B cell (primary cell): ENCODE measurements at regions not wholly inside any gene's neighbourhood (a gene's known extent, or its start where the extent isn't known, plus 50 kb on each side); places are given as distances from the start of the nearest gene placed in this dataset.

Experiments used
- ATAC-seq: fragments of 200-7000 bp; cut with Tn5 transposase; one replicate; pipeline ENCODE4 v1.10.0; 2021; ENCODE audit warnings: low read depth, mild to moderate bottlenecking, moderate number of reproducible peaks, moderate library complexity
- CTCF ChIA-PET: fragments of 350-600 bp; sonication (Branson Sonifier 250); formaldehyde crosslinking; loops from one replicate; lab custom pipeline; 2021; ENCODE audit warnings: antibody characterized with exemption, inconsistent platforms; lab: Charles Lee
- POLR2A ChIA-PET: fragments of 350-600 bp; sonication (Branson Sonifier 250); formaldehyde crosslinking; loops from one replicate; lab custom pipeline; 2021; ENCODE audit warnings: antibody characterized with exemption; lab: Charles Lee
- DNase-seq: peaks from one replicate; pipeline ENCODE4 v3.0.0; 2013
- H2AFZ ChIP-seq: 2 replicates; pipeline ENCODE4 v1.6.1; 2012; ENCODE audit warnings: mild to moderate bottlenecking, low read depth, low read length; ENCODE audit not compliant: insufficient read depth, poor library complexity, severe bottlenecking
- H3K27ac ChIP-seq, 2 donors: 1 replicate in 1 of 2; 2 replicates in 1 of 2; pipeline ENCODE4 v1.5.1; 2012 to 2013; ENCODE audit warnings: low read length in 2 of 2, mild to moderate bottlenecking in 2 of 2, moderate library complexity in 1 of 2
- H3K27me3 ChIP-seq, 4 experiments: fragments of 200-600 bp in 1 of 4; sonication (generic) in 1 of 4; replicated peaks in 1 of 4; 1 replicate in 2 of 4; 2 replicates in 2 of 4; pipeline versions ENCODE4 v1.6.1 to v1.7.0; 2013 to 2016; ENCODE audit warnings: low read length in 3 of 4, mild to moderate bottlenecking in 2 of 4, mixed read lengths in 1 of 4, moderate library complexity in 1 of 4; ENCODE audit not compliant: insufficient read depth in 4 of 4, control insufficient read depth in 3 of 4; ENCODE audit errors: control extremely low read depth in 1 of 4
- H3K36me3 ChIP-seq, 2 experiments: replicated peaks in 1 of 2; 1 replicate in 1 of 2; 2 replicates in 1 of 2; pipeline versions ENCODE4 v1.6.1 to v1.7.1; 2013; ENCODE audit warnings: low read length in 1 of 2; ENCODE audit not compliant: insufficient read depth in 2 of 2, control insufficient read depth in 1 of 2; ENCODE audit errors: control extremely low read depth in 1 of 2, extremely low read depth in 1 of 2
- H3K4me1 ChIP-seq, 2 donors: fragments of 200-600 bp in 1 of 2; sonication (generic) in 1 of 2; 1 replicate in 1 of 2; 2 replicates in 1 of 2; pipeline versions ENCODE4 v1.5.1 to v1.6.1; 2013 to 2017; ENCODE audit warnings: low read length in 2 of 2; ENCODE audit not compliant: control insufficient read depth in 2 of 2, insufficient read depth in 2 of 2
- H3K4me2 ChIP-seq: replicated peaks from 2 replicates; pipeline ENCODE3; 2012; ENCODE audit warnings: mild to moderate bottlenecking, low read depth, low read length; ENCODE audit not compliant: poor library complexity, severe bottlenecking
- H3K4me3 ChIP-seq, 5 experiments: fragments of 200-600 bp in 1 of 5; sonication (generic) in 1 of 5; 1 replicate in 3 of 5; 2 replicates in 2 of 5; pipeline versions ENCODE4 v1.5.1 to v1.7.0; 2011 to 2016; ENCODE audit warnings: low read length in 4 of 5, mild to moderate bottlenecking in 4 of 5, low read depth in 2 of 5, control low read depth in 1 of 5, moderate library complexity in 1 of 5; ENCODE audit not compliant: insufficient read depth in 1 of 5; ENCODE audit errors: control extremely low read depth in 1 of 5, extremely low read depth in 1 of 5
- H3K79me2 ChIP-seq: fragments of 200-600 bp; sonication (generic); one replicate; pipeline ENCODE4 v1.6.0; 2016; ENCODE audit warnings: low read length; ENCODE audit not compliant: control insufficient read depth, insufficient read depth
- H3K9ac ChIP-seq: fragments of 200-600 bp; sonication (generic); 2 replicates; pipeline ENCODE4 v1.6.1; 2017; ENCODE audit warnings: mild to moderate bottlenecking, low read length, moderate library complexity
- H3K9me3 ChIP-seq, 3 donors: one replicate each; pipeline versions ENCODE4 v1.6.1 to v1.7.1; 2013; ENCODE audit warnings: low read length in 2 of 3; ENCODE audit not compliant: control insufficient read depth in 2 of 3, insufficient read depth in 1 of 3; ENCODE audit errors: control extremely low read depth in 1 of 3
- H4K20me1 ChIP-seq: 2 replicates; pipeline ENCODE4 v1.6.0; 2012; ENCODE audit warnings: mild to moderate bottlenecking, low read length; ENCODE audit not compliant: insufficient read depth, control insufficient read depth, poor library complexity, severe bottlenecking
- H3K27ac Mint-ChIP-seq: one replicate; pipeline ENCODE4 v1.8.0; 2021; ENCODE audit warnings: mixed read lengths
- H3K27me3 Mint-ChIP-seq: one replicate; pipeline ENCODE4 v1.8.0; 2021; ENCODE audit warnings: mixed read lengths
- H3K4me1 Mint-ChIP-seq: one replicate; pipeline ENCODE4 v1.8.0; 2021; ENCODE audit warnings: mixed read lengths
- H3K4me3 Mint-ChIP-seq: one replicate; pipeline ENCODE4 v1.8.0; 2021; ENCODE audit warnings: mixed read lengths
- H3K9me3 Mint-ChIP-seq: one replicate; pipeline ENCODE4 v1.8.0; 2022; ENCODE audit warnings: mixed read lengths; ENCODE audit not compliant: insufficient read depth
- EZH2 ChIP-seq: IDR thresholded peaks from 2 replicates; pipeline ENCODE4 v1.6.1; 2012; ENCODE audit warnings: borderline replicate concordance, low read depth, mild to moderate bottlenecking, moderate library complexity, low read length; ENCODE audit not compliant: insufficient read depth, poor library complexity, severe bottlenecking
- WGBS: methylation state at CpG from one replicate; pipeline ENCODE4 v1.1.5; 2013; ENCODE audit warnings: missing lambda C conversion rate; ENCODE audit not compliant: insufficient coverage; 5-methylcytosine and 5-hydroxymethylcytosine counted together
- intact Hi-C: fragments of 100-400 bp; cut with micrococcal nuclease; formaldehyde crosslinking; loops from one replicate; pipeline ENCODE4 v1.10.0; 2022
- TF ChIP-seq, protein P1 (sequence below): fragments of 200-600 bp; IDR thresholded peaks from one replicate; pipeline ENCODE4 v1.8.0; 2022; ENCODE audit warnings: antibody characterized with exemption, mild to moderate bottlenecking

- Histone ChIP-seq H3K4me3 (no peak overlapping the region), H3K4me1 (peaks cover 10 to 51% of the 10 kb centered on the region in 2 donors), H3K9ac (no peak overlapping the region), H2AFZ (no peak overlapping the region), H3K9me3 (no peaks in the 10 kb centered on the region), H4K20me1 (no peaks in the 10 kb centered on the region), H3K36me3 (no peaks in the 10 kb centered on the region), H3K27me3 (peaks cover 0 to 11% (median 1%) of the 10 kb centered on the region in 4 experiments), H3K27ac (no peak overlapping the region), H3K4me2 (no peak overlapping the region), H3K79me2 (no peaks in the 10 kb centered on the region)
- intact Hi-C loops, result no loop called here
- Mint-ChIP-seq H3K9me3 (no peaks in the 10 kb centered on the region), H3K27ac (no peak overlapping the region), H3K4me3 (no peak overlapping the region), H3K4me1 (peaks cover 41% of the 10 kb centered on the region), H3K27me3 (peaks cover 12% of the 10 kb centered on the region)
- WGBS, result 98% methylated on average over 10 of the region's 10 CpGs
- no peak for DNase-seq
- ATAC-seq, result no peak
- ChIA-PET POLR2A (no interaction called here), CTCF (no interaction called here)
- TF ChIP-seq EZH2, result no peak
- TF ChIP-seq, protein P1, sequence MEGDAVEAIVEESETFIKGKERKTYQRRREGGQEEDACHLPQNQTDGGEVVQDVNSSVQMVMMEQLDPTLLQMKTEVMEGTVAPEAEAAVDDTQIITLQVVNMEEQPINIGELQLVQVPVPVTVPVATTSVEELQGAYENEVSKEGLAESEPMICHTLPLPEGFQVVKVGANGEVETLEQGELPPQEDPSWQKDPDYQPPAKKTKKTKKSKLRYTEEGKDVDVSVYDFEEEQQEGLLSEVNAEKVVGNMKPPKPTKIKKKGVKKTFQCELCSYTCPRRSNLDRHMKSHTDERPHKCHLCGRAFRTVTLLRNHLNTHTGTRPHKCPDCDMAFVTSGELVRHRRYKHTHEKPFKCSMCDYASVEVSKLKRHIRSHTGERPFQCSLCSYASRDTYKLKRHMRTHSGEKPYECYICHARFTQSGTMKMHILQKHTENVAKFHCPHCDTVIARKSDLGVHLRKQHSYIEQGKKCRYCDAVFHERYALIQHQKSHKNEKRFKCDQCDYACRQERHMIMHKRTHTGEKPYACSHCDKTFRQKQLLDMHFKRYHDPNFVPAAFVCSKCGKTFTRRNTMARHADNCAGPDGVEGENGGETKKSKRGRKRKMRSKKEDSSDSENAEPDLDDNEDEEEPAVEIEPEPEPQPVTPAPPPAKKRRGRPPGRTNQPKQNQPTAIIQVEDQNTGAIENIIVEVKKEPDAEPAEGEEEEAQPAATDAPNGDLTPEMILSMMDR, result no peak
Observed at GRCh38 chr15:69988541-69989225, 109.0 kb downstream of the TLE3 start.

DNA sequence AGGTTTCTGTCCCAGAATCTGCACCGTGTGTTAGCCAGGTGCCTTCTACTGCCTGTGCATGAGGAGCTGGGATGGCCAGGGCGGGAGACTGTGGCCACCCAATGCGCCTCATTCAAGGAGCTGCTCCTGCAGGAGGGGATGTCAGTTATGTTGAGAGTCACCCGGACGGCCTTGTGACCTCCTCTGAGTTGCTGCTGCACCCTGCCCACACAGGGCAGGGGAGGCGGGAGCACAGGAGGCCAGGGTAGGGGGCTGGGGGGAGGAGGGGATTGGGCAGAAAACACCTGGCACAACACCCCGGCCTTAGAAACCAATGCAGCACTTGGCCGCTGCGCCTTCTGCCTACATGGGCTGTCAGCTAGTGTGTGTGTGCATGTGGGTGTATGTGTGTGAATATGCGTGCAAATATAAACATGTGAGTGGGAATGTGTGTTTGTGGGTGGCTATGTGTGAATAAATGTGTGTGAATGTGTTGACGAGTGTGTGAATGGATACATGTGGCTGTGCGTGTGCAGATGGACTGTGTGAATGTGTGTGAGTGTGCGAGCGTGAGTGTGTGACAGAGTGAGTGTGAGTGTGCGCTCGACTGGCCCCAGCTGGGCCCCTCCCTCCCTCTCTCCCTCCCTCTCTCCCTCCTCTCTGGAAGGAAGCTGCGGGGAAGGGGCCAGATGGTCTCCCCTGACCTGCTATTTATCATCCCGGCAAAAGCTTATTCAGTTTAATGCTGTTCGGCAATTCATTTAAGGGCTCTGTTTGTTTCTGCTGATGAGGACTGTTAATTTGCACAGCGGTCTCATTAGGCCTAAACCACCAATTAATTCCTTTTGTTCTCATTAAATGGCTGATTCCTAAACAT, 106.9 kb downstream of the TLE3 start:
- Mint-ChIP-seq H3K4me1 (peaks cover 60% of the 10 kb centered on the region), H3K27ac (peak overlapping the region; percentile 53), H3K4me3 (no peak overlapping the region), H3K9me3 (peaks cover 3% of the 10 kb centered on the region), H3K27me3 (peaks cover 7% of the 10 kb centered on the region)
- no peak overlapping the region for H3K4me3 ChIP-seq
- peaks cover 0 to 9% (median 0%) of the 10 kb centered on the region in 4 experiments for H3K27me3 ChIP-seq
- ATAC-seq (no peak), DNase-seq (no peak)
- peaks cover 31 to 72% of the 10 kb centered on the region in 2 donors for H3K4me1 ChIP-seq
- intact Hi-C loops, result no loop called here
- 95% methylated on average over 11 of the region's 20 CpGs for WGBS
- peaks cover 0 to 3% (median 0%) of the 10 kb centered on the region in 3 donors for H3K9me3 ChIP-seq
- no peak overlapping the region for H2AFZ ChIP-seq
- POLR2A ChIA-PET, result no interaction called here
- H3K79me2 ChIP-seq, result no peaks in the 10 kb centered on the region
- H3K4me2 ChIP-seq, result no peak overlapping the region
- H3K9ac ChIP-seq, result no peak overlapping the region
- H4K20me1 ChIP-seq, result no peaks in the 10 kb centered on the region
- TF ChIP-seq, protein P1, result no peak
- no peak for TF ChIP-seq EZH2
- no peaks in the 10 kb centered on the region for H3K36me3 ChIP-seq
- H3K27ac ChIP-seq, result no peak overlapping the region
- CTCF ChIA-PET, result no interaction called here
